Fibroblast of lung (primary cell): ENCODE measurements at regions not wholly inside any gene's neighbourhood (a gene's known extent, or its start where the extent isn't known, plus 50 kb on each side); places are given as distances from the start of the nearest gene placed in this dataset.

Experiments
- DNase-seq, 2 donors: peaks; one replicate each; pipeline versions ENCODE4 v3.0.0 to v3.0.0-alpha.2; 2010; ENCODE audit warnings: low read depth in 2 of 2
- H2AFZ ChIP-seq: 2 replicates; pipeline ENCODE4 v1.5.1; 2012; ENCODE audit warnings: low read length, control low read depth, inconsistent platforms
- H3K27ac ChIP-seq: 2 replicates; pipeline ENCODE4 v1.5.1; 2011; ENCODE audit warnings: low read length, control low read depth; ENCODE audit not compliant: insufficient read depth
- H3K27me3 ChIP-seq: 2 replicates; pipeline ENCODE4 v1.5.1; 2011; ENCODE audit warnings: mild to moderate bottlenecking, low read length; ENCODE audit not compliant: control insufficient read depth, insufficient read depth
- H3K36me3 ChIP-seq: 2 replicates; pipeline ENCODE4 v1.5.1; 2011; ENCODE audit warnings: low read length; ENCODE audit not compliant: control insufficient read depth, insufficient read depth
- H3K4me1 ChIP-seq: 2 replicates; pipeline ENCODE4 v1.5.1; 2011; ENCODE audit warnings: low read length; ENCODE audit not compliant: control insufficient read depth, insufficient read depth; ENCODE audit errors: extremely low read depth
- H3K4me2 ChIP-seq: 2 replicates; pipeline ENCODE4 v1.5.1; 2011; ENCODE audit warnings: low read length, control low read depth; ENCODE audit not compliant: insufficient read depth; ENCODE audit errors: extremely low read depth
- H3K4me3 ChIP-seq, 4 experiments: fragments of 200-600 bp in 1 of 4; sonication (generic) in 1 of 4; replicated peaks in 1 of 4; 2 replicates each; pipeline ENCODE4 v1.5.1; 2011 to 2016; ENCODE audit warnings: low read length in 4 of 4, low read depth in 3 of 4, mild to moderate bottlenecking in 3 of 4, control low read depth in 2 of 4, inconsistent platforms in 1 of 4, mixed read lengths in 1 of 4; ENCODE audit not compliant: insufficient read depth in 1 of 4; ENCODE audit errors: control extremely low read depth in 1 of 4
- H3K79me2 ChIP-seq: 2 replicates; pipeline ENCODE4 v1.5.1; 2012; ENCODE audit warnings: mild to moderate bottlenecking, low read length, inconsistent platforms; ENCODE audit not compliant: control insufficient read depth, insufficient read depth
- H3K9ac ChIP-seq: 2 replicates; pipeline ENCODE4 v1.5.1; 2011; ENCODE audit warnings: mild to moderate bottlenecking, low read length, control low read depth; ENCODE audit not compliant: insufficient read depth
- H3K9me3 ChIP-seq: 2 replicates; pipeline ENCODE4 v1.5.1; 2012; ENCODE audit warnings: low read depth, low read length; ENCODE audit not compliant: control insufficient read depth, insufficient read depth
- H4K20me1 ChIP-seq: 2 replicates; pipeline ENCODE4 v1.5.1; 2011; ENCODE audit warnings: low read length; ENCODE audit not compliant: control insufficient read depth, insufficient read depth; ENCODE audit errors: extremely low read depth
- EZH2 ChIP-seq: IDR thresholded peaks from 2 replicates; pipeline ENCODE4 v1.5.1; 2012; ENCODE audit warnings: low read length, control low read depth, mild to moderate bottlenecking; ENCODE audit errors: missing control alignments
- TF ChIP-seq, protein P1 (sequence below), 2 donors: IDR thresholded peaks in 1 of 2; conservative IDR thresholded peaks in 1 of 2; 1 replicate in 1 of 2; 2 replicates in 1 of 2; pipeline ENCODE4 v1.5.1; 2011 to 2012; ENCODE audit warnings: low read length in 2 of 2, control low read depth in 1 of 2, inconsistent platforms in 1 of 2, low read depth in 1 of 2, mild to moderate bottlenecking in 1 of 2

DNA sequence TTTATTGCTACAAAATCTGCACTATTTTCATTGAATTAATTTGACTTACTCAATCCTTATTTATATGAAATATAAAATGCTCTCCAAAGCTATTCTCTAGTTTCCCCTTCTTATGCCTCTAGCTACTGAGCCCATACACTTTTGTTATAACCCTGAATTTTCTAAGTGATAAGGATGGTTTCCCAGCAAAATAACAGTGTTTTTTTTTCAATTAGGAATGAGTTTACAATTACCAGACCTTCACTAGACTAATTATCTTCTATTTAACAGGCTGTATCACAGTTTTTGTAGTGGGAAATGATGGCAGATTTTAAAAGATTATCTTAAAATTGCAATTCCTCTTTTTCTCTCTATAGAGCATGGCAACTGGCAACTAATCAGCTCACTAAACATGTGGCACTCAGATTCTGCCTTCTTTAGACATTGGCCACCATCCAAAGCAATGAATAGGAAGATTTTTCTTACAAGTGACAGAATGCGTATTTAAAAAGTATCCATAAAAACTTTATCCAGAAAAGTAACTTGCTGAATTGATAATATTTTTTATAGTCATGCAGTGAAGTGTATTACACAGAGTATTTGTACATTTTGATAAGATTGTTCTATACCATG is 585.7 kb upstream of the ZNF608 start:
- peaks cover 2% of the 10 kb centered on the region for H3K4me1 ChIP-seq
- no peak overlapping the region for H3K4me2 ChIP-seq
- H3K79me2 ChIP-seq: no peaks in the 10 kb centered on the region
- H3K4me3 ChIP-seq: no peak overlapping the region
- no peak for DNase-seq
- no peak overlapping the region for H3K27ac ChIP-seq
- TF ChIP-seq, protein P1, sequence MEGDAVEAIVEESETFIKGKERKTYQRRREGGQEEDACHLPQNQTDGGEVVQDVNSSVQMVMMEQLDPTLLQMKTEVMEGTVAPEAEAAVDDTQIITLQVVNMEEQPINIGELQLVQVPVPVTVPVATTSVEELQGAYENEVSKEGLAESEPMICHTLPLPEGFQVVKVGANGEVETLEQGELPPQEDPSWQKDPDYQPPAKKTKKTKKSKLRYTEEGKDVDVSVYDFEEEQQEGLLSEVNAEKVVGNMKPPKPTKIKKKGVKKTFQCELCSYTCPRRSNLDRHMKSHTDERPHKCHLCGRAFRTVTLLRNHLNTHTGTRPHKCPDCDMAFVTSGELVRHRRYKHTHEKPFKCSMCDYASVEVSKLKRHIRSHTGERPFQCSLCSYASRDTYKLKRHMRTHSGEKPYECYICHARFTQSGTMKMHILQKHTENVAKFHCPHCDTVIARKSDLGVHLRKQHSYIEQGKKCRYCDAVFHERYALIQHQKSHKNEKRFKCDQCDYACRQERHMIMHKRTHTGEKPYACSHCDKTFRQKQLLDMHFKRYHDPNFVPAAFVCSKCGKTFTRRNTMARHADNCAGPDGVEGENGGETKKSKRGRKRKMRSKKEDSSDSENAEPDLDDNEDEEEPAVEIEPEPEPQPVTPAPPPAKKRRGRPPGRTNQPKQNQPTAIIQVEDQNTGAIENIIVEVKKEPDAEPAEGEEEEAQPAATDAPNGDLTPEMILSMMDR (conservative IDR thresholded peaks at IDR 0.05 in 1 of 2, IDR thresholded peaks at IDR 0.05 in 1 of 2; ENCODE audit: low read depth in 1 of 2, low read length in 2 of 2): no peak
- no peak for TF ChIP-seq EZH2
- H3K9ac ChIP-seq: no peak overlapping the region
- no peak overlapping the region for H2AFZ ChIP-seq
- H4K20me1 ChIP-seq: no peaks in the 10 kb centered on the region
- no peaks in the 10 kb centered on the region for H3K36me3 ChIP-seq
- H3K9me3 ChIP-seq: no peaks in the 10 kb centered on the region
- no peaks in the 10 kb centered on the region for H3K27me3 ChIP-seq

- Histone ChIP-seq H2AFZ (no peak overlapping the region), H3K9me3 (no peaks in the 10 kb centered on the region), H4K20me1 (no peaks in the 10 kb centered on the region), H3K9ac (no peak overlapping the region), H3K27ac (no peak overlapping the region), H3K79me2 (no peaks in the 10 kb centered on the region), H3K4me3 (no peak overlapping the region), H3K36me3 (no peaks in the 10 kb centered on the region), H3K4me1 (peaks cover 5% of the 10 kb centered on the region), H3K27me3 (no peaks in the 10 kb centered on the region), H3K4me2 (no peak overlapping the region)
- DNase-seq: no peak
- no peak for TF ChIP-seq EZH2
- TF ChIP-seq, protein P1 (conservative IDR thresholded peaks at IDR 0.05 in 1 of 2, IDR thresholded peaks at IDR 0.05 in 1 of 2; ENCODE audit: low read depth in 1 of 2, low read length in 2 of 2): no peak
These were observed 587.0 kb upstream of the ZNF608 start for GRCh38 chr5:125333416-125333815.

GRCh38 chr5:125336401-125336800 is 590.0 kb upstream of the ZNF608 start:
- no peak overlapping the region for H3K27ac ChIP-seq
- peaks cover 5% of the 10 kb centered on the region for H3K4me1 ChIP-seq
- no peaks in the 10 kb centered on the region for H3K79me2 ChIP-seq
- H3K36me3 ChIP-seq: no peaks in the 10 kb centered on the region
- peak in 1 of 2 donors; percentile 41 for DNase-seq
- TF ChIP-seq EZH2: no peak
- TF ChIP-seq, protein P1 (conservative IDR thresholded peaks at IDR 0.05 in 1 of 2, IDR thresholded peaks at IDR 0.05 in 1 of 2; ENCODE audit: low read depth in 1 of 2, low read length in 2 of 2): no peak
- no peaks in the 10 kb centered on the region for H3K27me3 ChIP-seq
- no peak overlapping the region for H3K9ac ChIP-seq
- no peaks in the 10 kb centered on the region for H4K20me1 ChIP-seq
- H3K9me3 ChIP-seq: no peaks in the 10 kb centered on the region
- no peak overlapping the region for H3K4me2 ChIP-seq
- H3K4me3 ChIP-seq: no peak overlapping the region
- no peak overlapping the region for H2AFZ ChIP-seq
